ENCODE measurements at regions not wholly inside any gene's neighbourhood (a gene's known extent, or its start where the extent isn't known, plus 50 kb on each side); places are given as distances from the start of the nearest gene placed in this dataset.

- TF ChIP-seq, protein P1, sequence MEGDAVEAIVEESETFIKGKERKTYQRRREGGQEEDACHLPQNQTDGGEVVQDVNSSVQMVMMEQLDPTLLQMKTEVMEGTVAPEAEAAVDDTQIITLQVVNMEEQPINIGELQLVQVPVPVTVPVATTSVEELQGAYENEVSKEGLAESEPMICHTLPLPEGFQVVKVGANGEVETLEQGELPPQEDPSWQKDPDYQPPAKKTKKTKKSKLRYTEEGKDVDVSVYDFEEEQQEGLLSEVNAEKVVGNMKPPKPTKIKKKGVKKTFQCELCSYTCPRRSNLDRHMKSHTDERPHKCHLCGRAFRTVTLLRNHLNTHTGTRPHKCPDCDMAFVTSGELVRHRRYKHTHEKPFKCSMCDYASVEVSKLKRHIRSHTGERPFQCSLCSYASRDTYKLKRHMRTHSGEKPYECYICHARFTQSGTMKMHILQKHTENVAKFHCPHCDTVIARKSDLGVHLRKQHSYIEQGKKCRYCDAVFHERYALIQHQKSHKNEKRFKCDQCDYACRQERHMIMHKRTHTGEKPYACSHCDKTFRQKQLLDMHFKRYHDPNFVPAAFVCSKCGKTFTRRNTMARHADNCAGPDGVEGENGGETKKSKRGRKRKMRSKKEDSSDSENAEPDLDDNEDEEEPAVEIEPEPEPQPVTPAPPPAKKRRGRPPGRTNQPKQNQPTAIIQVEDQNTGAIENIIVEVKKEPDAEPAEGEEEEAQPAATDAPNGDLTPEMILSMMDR (IDR thresholded peaks at IDR 0.05; ENCODE audit: low read length): no peak
- no peak for TF ChIP-seq EZH2 (optimal IDR thresholded peaks at IDR 0.05; ENCODE audit: low read depth, low read length)
Measured at GRCh38 chr11:41955066-41955465, 495.6 kb upstream of the LRRC4C start.

Data from MM.1S (cell line).